ENCODE measurements at regions not wholly inside any gene's neighbourhood (a gene's known extent, or its start where the extent isn't known, plus 50 kb on each side); places are given as distances from the start of the nearest gene placed in this dataset.

DNA sequence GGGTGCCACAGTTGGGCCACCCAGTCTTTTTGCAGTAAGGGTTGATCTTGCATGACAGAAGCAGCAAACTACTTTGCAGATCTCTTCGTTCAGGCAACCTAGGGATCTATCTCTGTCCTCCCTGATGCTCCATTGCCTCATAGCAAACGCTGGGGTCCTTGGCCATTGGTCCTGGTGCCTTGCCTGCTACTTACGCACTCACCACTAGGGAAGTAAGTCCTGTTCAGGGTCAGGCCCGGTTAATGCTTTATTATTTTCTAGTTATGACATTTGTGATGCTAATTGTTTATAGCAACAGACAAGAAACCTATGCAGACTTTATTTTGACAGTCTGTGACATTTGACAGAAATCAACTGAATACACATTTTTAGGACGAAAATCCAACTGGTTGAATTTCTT lies 326.5 kb upstream of the FMN2 start:
- intact Hi-C loops (cut with micrococcal nuclease; ENCODE audit: unreplicated experiment), result loop anchor here (5.0 kb wide), 1 partner anchor 353 kb away; no protein-coding TSS in a partner anchor
- DNase-seq, result no peak
- TF ChIP-seq, protein P1, sequence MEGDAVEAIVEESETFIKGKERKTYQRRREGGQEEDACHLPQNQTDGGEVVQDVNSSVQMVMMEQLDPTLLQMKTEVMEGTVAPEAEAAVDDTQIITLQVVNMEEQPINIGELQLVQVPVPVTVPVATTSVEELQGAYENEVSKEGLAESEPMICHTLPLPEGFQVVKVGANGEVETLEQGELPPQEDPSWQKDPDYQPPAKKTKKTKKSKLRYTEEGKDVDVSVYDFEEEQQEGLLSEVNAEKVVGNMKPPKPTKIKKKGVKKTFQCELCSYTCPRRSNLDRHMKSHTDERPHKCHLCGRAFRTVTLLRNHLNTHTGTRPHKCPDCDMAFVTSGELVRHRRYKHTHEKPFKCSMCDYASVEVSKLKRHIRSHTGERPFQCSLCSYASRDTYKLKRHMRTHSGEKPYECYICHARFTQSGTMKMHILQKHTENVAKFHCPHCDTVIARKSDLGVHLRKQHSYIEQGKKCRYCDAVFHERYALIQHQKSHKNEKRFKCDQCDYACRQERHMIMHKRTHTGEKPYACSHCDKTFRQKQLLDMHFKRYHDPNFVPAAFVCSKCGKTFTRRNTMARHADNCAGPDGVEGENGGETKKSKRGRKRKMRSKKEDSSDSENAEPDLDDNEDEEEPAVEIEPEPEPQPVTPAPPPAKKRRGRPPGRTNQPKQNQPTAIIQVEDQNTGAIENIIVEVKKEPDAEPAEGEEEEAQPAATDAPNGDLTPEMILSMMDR (IDR thresholded peaks at IDR 0.05; ENCODE audit: unreplicated experiment), result no peak
- CTCF ChIA-PET, result no interaction called here
- H3K36me3 Mint-ChIP-seq (ENCODE audit: insufficient read depth, unreplicated experiment), result no peaks in the 10 kb centered on the region
- H3K4me3 Mint-ChIP-seq (ENCODE audit: low read depth, unreplicated experiment), result no peak overlapping the region
- H3K27ac Mint-ChIP-seq (ENCODE audit: unreplicated experiment), result no peak overlapping the region
- no peaks in the 10 kb centered on the region for H3K9me3 Mint-ChIP-seq (ENCODE audit: low read depth, unreplicated experiment)
- no TSS peak for BruUV-seq (replicated peaks)
- H3K27me3 Mint-ChIP-seq (ENCODE audit: unreplicated experiment), result no peaks in the 10 kb centered on the region
- H3K4me1 Mint-ChIP-seq (ENCODE audit: low read depth, unreplicated experiment), result no peaks in the 10 kb centered on the region

DNA sequence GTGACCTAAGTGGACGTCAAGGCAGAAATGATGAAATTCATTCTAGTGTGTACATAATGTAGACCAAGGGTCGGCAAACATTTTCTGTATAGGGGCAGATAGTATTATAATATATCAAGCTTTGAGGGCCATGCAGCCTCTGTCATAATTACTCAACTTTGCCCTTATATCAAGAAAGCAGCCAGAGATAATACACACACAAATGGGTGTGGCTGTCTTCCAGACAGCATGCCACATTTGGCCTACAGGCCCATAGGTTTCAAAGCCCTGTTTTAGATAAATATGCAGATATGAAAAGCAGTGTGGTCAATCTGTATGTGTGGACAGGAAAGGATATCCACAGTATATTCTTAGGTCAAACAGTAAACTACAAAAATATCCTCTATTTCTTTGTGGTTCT lies 320.1 kb upstream of the FMN2 start:
- H3K27ac Mint-ChIP-seq (ENCODE audit: unreplicated experiment), result no peak overlapping the region
- no peak for DNase-seq
- peaks cover 4% of the 10 kb centered on the region for H3K9me3 Mint-ChIP-seq (ENCODE audit: low read depth, unreplicated experiment)
- H3K4me3 Mint-ChIP-seq (ENCODE audit: low read depth, unreplicated experiment), result no peak overlapping the region
- no peaks in the 10 kb centered on the region for H3K36me3 Mint-ChIP-seq (ENCODE audit: insufficient read depth, unreplicated experiment)
- CTCF ChIA-PET, result no interaction called here
- TF ChIP-seq, protein P1 (IDR thresholded peaks at IDR 0.05; ENCODE audit: unreplicated experiment), result no peak
- no TSS peak for BruUV-seq (replicated peaks)
- no peaks in the 10 kb centered on the region for H3K4me1 Mint-ChIP-seq (ENCODE audit: low read depth, unreplicated experiment)
- intact Hi-C loops (cut with micrococcal nuclease; ENCODE audit: unreplicated experiment), result no loop called here
- H3K27me3 Mint-ChIP-seq (ENCODE audit: unreplicated experiment), result no peaks in the 10 kb centered on the region

DNA sequence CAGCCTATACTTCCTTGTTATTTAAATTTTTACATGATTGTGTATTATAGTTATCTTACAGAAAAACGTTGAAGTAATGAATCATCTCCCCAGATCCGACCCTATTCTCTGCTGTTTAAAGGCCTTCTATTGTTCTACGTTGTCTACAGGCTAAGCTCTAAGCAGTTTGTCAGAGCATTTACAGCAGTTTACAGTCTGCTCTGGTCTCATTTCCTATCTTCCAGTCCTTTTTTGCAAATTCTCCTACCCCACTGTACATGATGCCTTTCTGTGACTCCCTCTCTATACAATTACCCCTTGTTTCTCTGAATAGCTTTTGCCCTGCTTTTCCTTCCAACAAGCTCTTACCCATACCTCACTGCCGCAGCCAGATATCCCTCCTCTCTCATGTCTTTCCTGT lies 319.2 kb upstream of the FMN2 start:
- CTCF ChIA-PET, result interaction anchor here (0.6 kb wide), 1 partner anchor 9 kb away, joined by 3 read pairs; no protein-coding TSS in a partner anchor
- BruUV-seq (replicated peaks), result no TSS peak
- no peaks in the 10 kb centered on the region for H3K27me3 Mint-ChIP-seq (ENCODE audit: unreplicated experiment)
- no peaks in the 10 kb centered on the region for H3K4me1 Mint-ChIP-seq (ENCODE audit: low read depth, unreplicated experiment)
- no peak overlapping the region for H3K4me3 Mint-ChIP-seq (ENCODE audit: low read depth, unreplicated experiment)
- peaks cover 5% of the 10 kb centered on the region for H3K9me3 Mint-ChIP-seq (ENCODE audit: low read depth, unreplicated experiment)
- intact Hi-C loops (cut with micrococcal nuclease; ENCODE audit: unreplicated experiment), result no loop called here
- no peak overlapping the region for H3K27ac Mint-ChIP-seq (ENCODE audit: unreplicated experiment)
- TF ChIP-seq, protein P1 (IDR thresholded peaks at IDR 0.05; ENCODE audit: unreplicated experiment), result no peak
- H3K36me3 Mint-ChIP-seq (ENCODE audit: insufficient read depth, unreplicated experiment), result no peaks in the 10 kb centered on the region
- no peak for DNase-seq

DNA sequence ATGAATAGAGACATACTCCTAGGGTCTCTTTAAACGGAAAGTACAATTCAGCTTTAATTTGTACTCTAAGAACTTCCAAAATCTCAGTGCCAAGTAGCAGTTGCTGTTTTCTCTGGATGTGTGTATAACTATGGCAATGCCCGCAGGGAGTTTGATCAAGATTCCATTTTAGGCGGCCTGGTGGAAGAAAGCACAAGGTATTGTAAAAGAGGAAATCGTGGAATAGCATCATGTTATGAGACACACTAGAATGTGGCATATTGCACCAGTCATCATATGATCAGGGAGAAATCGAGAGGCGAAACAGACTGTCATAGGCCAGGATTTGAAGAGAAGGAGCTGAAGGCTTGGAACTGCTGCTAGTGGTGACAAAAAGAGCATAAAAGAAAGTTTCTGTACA lies 316.2 kb upstream of the FMN2 start:
- H3K4me1 Mint-ChIP-seq (ENCODE audit: low read depth, unreplicated experiment), result peaks cover 12% of the 10 kb centered on the region
- intact Hi-C loops (cut with micrococcal nuclease; ENCODE audit: unreplicated experiment), result no loop called here
- no peak overlapping the region for H3K4me3 Mint-ChIP-seq (ENCODE audit: low read depth, unreplicated experiment)
- CTCF ChIA-PET, result no interaction called here
- BruUV-seq (replicated peaks), result no TSS peak
- no peaks in the 10 kb centered on the region for H3K27me3 Mint-ChIP-seq (ENCODE audit: unreplicated experiment)
- TF ChIP-seq, protein P1 (IDR thresholded peaks at IDR 0.05; ENCODE audit: unreplicated experiment), result no peak
- H3K9me3 Mint-ChIP-seq (ENCODE audit: low read depth, unreplicated experiment), result peaks cover 5% of the 10 kb centered on the region
- no peak overlapping the region for H3K27ac Mint-ChIP-seq (ENCODE audit: unreplicated experiment)
- no peak for DNase-seq
- H3K36me3 Mint-ChIP-seq (ENCODE audit: insufficient read depth, unreplicated experiment), result no peaks in the 10 kb centered on the region
